Vagina (tissue), 2 donors: ENCODE measurements at regions not wholly inside any gene's neighbourhood (a gene's known extent, or its start where the extent isn't known, plus 50 kb on each side); places are given as distances from the start of the nearest gene placed in this dataset.

ENCODE experiments used
- DNase-seq, 2 donors: peaks; one replicate each; pipeline ENCODE4 v3.0.0-alpha.2; 2017; ENCODE audit errors: extremely low spot score in 2 of 2
- H3K27ac ChIP-seq: fragments of 200-600 bp; sonication (generic); one replicate; pipeline ENCODE4 v1.5.1; 2019
- H3K27me3 ChIP-seq: fragments of 200-600 bp; sonication (generic); one replicate; pipeline ENCODE4 v1.5.1; 2019
- H3K36me3 ChIP-seq, 2 donors: fragments of 200-600 bp; sonication (generic); one replicate each; pipeline ENCODE4 v1.5.1; 2017 to 2019
- H3K4me1 ChIP-seq: fragments of 200-600 bp; sonication (generic); one replicate; pipeline ENCODE4 v1.5.1; 2019
- H3K4me3 ChIP-seq, 2 donors: fragments of 200-600 bp; sonication (generic); 1 replicate in 1 of 2; 2 replicates in 1 of 2; pipeline ENCODE4 v1.5.1; 2016 to 2019
- H3K9me3 ChIP-seq: fragments of 200-600 bp; sonication (generic); one replicate; pipeline ENCODE4 v1.5.1; 2019
- CTCF ChIP-seq, 3 experiments: fragments of 450-650 bp in 2 of 3; fragments of 200-600 bp in 1 of 3; sonication (generic) in 1 of 3; IDR thresholded peaks; one replicate each; pipeline ENCODE4 v1.5.1; 2017 to 2019; ENCODE audit warnings: antibody characterized with exemption in 3 of 3, mild to moderate bottlenecking in 2 of 3, moderate library complexity in 2 of 3
- POLR2A ChIP-seq, 2 donors: fragments of 450-650 bp; IDR thresholded peaks; one replicate each; pipeline ENCODE4 v1.6.1; 2017; ENCODE audit warnings: antibody characterized with exemption in 2 of 2, mild to moderate bottlenecking in 2 of 2, moderate library complexity in 2 of 2
- POLR2AphosphoS5 ChIP-seq, 2 donors: sonication (generic); formaldehyde crosslinking; IDR thresholded peaks; one replicate each; pipeline ENCODE4 v1.9.0; 2017; ENCODE audit warnings: antibody characterized with exemption in 2 of 2, mild to moderate bottlenecking in 2 of 2, low read depth in 1 of 2; ENCODE audit not compliant: insufficient read depth in 1 of 2
- intact Hi-C: fragments of 100-400 bp; cut with DNase I; formaldehyde crosslinking; loops from one replicate; pipeline ENCODE4 v1.15.1; 2023

GRCh38 chr12:71216725-71217579 lies 59.2 kb upstream of the TSPAN8 start:
- no peak overlapping the region for H3K4me3 ChIP-seq
- no peaks in the 10 kb centered on the region for H3K27me3 ChIP-seq
- no peak for DNase-seq
- H3K9me3 ChIP-seq: no peaks in the 10 kb centered on the region
- H3K4me1 ChIP-seq: peaks cover 4% of the 10 kb centered on the region
- H3K27ac ChIP-seq: no peak overlapping the region
- no peaks in the 10 kb centered on the region for H3K36me3 ChIP-seq
- no peak for TF ChIP-seq POLR2AphosphoS5 (IDR thresholded peaks at IDR 0.05; ENCODE audit: insufficient read depth in 1 of 2, low read depth in 1 of 2)
- peak in 1 of 3 experiments; percentile 8 for TF ChIP-seq CTCF (IDR thresholded peaks at IDR 0.05)
- TF ChIP-seq POLR2A (IDR thresholded peaks at IDR 0.05): no peak
- intact Hi-C loops: no loop called here

DNA sequence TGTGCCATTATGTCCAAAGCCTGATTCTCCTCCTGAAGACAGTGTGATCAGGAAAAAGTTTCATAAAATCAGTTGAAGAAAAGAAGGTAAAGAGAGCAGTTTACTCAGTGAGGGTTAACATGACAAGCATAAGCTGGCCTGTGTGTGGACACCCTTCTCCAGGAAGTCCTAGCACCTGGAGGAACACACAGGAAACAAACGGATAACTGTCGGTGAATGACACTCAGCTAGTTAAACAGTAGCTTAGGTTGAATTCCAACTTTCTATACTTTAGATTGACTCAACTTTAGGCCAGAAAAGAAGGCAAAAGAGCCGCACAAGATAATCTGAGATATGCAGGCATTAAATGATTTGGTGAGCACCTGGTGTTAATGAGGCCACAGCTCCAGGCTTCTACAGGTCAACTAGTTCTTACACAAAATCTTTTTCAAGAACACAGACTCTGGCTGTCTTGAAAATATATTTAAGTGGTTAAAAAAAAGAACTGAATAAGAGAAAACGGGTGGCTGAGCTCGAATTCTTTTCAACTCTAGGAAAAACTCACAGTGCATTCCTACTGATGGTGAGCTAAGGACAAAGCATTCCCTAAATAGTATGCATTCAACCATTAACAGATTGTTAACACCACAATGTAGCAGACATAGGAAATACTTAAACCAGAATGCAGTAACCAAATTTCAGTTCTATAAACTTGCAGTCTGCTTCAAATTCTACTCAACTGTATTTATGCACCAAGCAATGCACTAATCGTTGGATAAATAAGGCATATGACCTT lies 56.9 kb upstream of the TSPAN8 start:
- intact Hi-C loops: no loop called here
- DNase-seq: no peak
- Histone ChIP-seq H3K27ac (no peak overlapping the region), H3K27me3 (no peaks in the 10 kb centered on the region), H3K4me3 (no peak overlapping the region), H3K9me3 (no peaks in the 10 kb centered on the region), H3K4me1 (peaks cover 4% of the 10 kb centered on the region), H3K36me3 (no peaks in the 10 kb centered on the region)
- TF ChIP-seq CTCF (IDR thresholded peaks at IDR 0.05): no peak
- TF ChIP-seq POLR2AphosphoS5 (IDR thresholded peaks at IDR 0.05; ENCODE audit: insufficient read depth in 1 of 2, low read depth in 1 of 2): no peak
- no peak for TF ChIP-seq POLR2A (IDR thresholded peaks at IDR 0.05)

GRCh38 chr12:71208053-71208685 lies 50.4 kb upstream of the TSPAN8 start:
- Histone ChIP-seq H3K36me3 (no peaks in the 10 kb centered on the region), H3K27me3 (no peaks in the 10 kb centered on the region), H3K4me1 (no peaks in the 10 kb centered on the region), H3K9me3 (no peaks in the 10 kb centered on the region), H3K27ac (no peak overlapping the region), H3K4me3 (no peak overlapping the region)
- TF ChIP-seq POLR2AphosphoS5 (IDR thresholded peaks at IDR 0.05; ENCODE audit: insufficient read depth in 1 of 2, low read depth in 1 of 2): no peak
- no peak for TF ChIP-seq CTCF (IDR thresholded peaks at IDR 0.05)
- no peak for TF ChIP-seq POLR2A (IDR thresholded peaks at IDR 0.05)
- intact Hi-C loops: no loop called here
- DNase-seq: no peak
